Ammon's horn (tissue), 1 donor: ENCODE measurements at regions not wholly inside any gene's neighbourhood (a gene's known extent, or its start where the extent isn't known, plus 50 kb on each side); places are given as distances from the start of the nearest gene placed in this dataset.

Experiments used
- DNase-seq: peaks from one replicate; pipeline ENCODE4 v3.0.0-alpha.2; 2016; ENCODE audit warnings: low spot score

DNA sequence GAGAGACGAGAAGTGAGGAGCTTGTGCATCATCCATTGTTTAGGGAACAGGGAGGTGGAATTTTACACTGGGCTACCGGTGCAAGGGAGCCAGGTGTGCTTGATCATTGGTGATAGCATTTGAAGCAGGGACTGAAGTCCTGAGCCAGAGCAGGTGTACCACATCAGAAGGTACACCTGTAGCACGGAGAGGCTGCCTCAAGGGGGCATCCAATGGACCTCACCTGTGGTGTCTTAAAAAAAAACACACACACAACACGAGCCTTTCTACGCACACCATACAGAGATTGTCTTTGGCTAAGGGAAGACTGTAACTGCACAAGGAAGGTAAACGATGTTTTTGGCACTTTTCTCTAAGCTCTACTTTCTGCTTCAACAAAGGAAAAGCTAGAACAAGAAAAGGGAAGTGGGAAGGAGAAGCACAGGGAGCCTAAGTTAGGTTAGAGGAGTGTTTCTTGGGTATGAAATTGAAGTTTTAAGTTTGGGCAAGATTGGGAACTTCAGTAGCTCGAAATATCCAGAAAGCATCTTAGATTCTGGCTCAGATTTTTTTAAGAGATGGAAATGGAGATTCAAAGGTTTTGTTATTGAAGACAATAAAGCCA lies 334.3 kb upstream of the FBXO33 start:
- no peak for DNase-seq

DNA sequence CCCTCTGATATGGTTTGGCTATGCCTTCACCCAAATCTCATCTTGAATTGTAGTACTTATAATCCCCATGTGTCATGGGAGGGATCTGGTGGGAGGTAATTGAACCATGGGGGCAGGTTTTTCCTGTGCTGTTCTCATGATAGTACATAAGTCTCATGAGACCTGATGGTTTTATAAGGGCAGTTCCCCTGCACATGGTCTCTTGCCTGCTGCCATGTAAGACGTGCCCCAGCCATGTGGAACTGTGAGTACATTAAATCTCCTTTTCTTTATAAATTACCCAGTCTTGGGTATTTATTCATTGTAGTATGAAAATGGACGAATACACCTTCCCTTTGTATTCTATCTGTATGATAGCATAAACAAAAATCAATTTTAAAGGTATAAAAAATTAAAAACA lies 333.4 kb upstream of the FBXO33 start:
- DNase-seq, result no peak

GRCh38 chr14:39763402-39763890 lies 331.2 kb upstream of the FBXO33 start:
- no peak for DNase-seq

DNA sequence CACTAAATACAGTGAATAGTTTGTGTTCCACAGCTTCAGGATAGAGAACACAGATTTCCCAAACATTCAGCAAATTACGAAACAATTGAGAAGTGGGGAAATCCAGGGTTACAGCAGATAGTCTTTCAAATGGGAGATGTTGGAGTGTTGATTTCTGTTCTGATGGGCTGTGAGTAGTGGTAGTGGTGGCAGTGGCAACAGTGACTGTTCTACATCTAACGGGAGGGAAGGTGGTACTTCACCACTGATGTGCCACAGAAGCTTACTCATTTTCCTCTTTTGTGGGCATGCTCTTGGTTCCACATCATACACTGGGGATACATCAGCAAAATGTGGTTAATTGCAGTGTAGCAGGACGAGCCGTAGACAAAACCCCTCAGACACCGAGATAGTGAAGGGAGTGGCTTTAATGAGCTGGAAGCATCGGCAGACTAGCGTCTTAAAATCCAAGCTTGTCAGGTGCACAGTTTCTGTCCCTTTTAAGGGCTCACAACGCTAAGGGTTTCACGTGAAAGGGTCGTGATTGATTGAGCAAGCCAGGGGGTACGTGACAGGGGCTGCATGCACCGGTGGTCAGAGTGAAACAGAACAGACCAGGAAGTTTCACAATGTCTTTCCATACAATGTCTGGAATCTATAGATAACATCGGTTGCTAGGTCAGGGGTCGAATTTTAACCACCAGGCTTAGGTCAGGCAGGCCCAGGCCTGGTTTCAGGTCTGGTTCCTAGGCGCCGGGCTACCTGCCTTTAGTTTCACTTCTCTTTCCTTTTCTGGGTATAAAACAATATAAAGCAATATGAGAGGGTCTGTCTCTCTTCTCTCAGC lies 330.6 kb upstream of the FBXO33 start:
- DNase-seq, result peak; percentile 13

GRCh38 chr14:39755269-39755878 lies 323.1 kb upstream of the FBXO33 start:
- DNase-seq, result no peak

DNA sequence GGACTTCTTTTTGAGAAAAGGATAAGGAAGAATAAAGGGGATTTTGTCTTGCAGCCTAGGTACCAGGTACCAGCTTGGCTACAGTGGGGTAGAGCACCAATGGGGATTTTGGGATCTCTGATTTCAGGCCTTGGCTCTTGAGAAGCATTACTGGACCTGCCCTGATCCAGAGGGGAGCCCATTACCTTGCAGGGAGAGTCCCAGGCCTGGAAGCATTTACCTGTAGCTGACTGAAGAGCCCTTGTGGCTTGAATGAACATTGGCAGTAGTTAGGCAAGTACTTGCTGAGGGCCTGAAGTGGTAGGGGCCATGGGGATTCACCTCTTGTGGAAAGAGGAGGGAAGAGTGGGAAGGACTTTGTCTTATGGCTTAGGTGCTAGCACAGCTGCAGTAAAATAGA lies 308.2 kb upstream of the FBXO33 start:
- DNase-seq, result no peak

DNA sequence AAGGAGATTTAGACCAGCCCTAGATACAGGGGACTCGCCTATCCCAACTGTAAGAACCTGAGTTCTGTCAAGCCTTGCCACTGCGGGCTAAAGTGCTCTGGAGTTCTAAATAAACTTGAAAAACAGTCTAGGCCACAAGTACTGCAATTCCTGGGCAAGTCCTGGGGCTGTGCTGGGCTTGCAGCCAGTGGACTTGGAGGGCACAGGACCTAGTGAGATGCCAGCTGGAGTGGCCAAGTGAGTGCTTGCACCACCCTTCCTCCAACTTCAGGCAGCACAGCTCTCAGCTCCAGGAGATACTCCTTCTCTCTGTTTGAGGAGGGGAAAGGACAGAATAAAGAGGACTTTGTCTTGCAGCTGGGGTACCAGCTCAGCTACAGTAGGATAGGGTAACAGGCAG lies 307.6 kb upstream of the FBXO33 start:
- DNase-seq, result peak; percentile 78

GRCh38 chr14:39734306-39734705 lies 302.1 kb upstream of the FBXO33 start:
- no peak for DNase-seq

- DNase-seq, result no peak
These were observed 301.5 kb upstream of the FBXO33 start for GRCh38 chr14:39733741-39734140.

DNA sequence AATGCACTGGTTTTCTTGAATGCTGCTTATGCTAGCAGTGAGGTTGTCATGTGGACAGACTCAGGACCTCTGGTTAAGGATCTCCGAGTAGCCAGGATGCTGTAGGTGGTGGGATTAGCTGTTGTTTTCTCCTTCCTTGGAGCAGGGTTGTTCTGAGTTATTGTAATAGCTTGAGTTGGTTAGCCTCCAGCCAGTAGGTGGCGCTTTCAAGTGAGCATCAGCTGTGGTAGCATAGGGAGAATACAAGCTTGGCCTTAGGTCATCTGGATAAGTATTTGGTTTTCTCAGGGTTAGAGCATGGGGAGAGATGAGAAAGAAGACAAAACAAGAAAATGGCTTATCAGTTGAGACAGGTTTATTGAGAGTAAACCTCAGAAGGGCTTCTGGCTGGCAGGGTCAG lies 299.7 kb upstream of the FBXO33 start:
- no peak for DNase-seq

GRCh38 chr14:39726563-39726962 lies 294.3 kb upstream of the FBXO33 start:
- no peak for DNase-seq

GRCh38 chr14:39722547-39723273 lies 290.5 kb upstream of the FBXO33 start:
- DNase-seq, result no peak

DNA sequence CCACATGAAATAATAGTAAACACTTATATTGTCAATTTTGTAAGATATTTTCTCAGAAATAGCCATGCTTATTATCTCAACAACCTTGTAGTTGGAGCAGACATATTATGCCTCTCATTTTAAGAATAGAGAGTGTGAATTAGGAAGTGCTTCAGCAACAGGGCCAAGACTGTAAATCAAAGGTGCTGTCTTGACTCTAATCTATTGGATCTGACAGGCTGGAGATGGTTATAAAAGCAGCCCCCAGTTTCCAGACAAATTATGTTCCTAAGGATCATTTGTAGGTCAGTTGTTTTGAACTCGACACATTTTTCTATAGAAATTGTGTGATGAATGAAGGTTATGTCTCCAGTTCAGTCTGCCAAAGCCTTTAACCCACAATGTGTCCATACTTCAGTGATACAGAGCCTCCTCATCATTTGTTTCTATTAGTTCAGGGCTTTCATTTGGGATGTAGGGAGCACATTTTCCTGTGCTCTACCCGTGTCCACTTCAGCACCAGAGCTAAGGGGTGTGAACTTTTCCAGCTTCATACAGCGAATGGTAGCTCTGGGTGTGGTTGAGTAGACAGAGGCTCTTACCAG lies 284.8 kb upstream of the FBXO33 start:
- no peak for DNase-seq

DNA sequence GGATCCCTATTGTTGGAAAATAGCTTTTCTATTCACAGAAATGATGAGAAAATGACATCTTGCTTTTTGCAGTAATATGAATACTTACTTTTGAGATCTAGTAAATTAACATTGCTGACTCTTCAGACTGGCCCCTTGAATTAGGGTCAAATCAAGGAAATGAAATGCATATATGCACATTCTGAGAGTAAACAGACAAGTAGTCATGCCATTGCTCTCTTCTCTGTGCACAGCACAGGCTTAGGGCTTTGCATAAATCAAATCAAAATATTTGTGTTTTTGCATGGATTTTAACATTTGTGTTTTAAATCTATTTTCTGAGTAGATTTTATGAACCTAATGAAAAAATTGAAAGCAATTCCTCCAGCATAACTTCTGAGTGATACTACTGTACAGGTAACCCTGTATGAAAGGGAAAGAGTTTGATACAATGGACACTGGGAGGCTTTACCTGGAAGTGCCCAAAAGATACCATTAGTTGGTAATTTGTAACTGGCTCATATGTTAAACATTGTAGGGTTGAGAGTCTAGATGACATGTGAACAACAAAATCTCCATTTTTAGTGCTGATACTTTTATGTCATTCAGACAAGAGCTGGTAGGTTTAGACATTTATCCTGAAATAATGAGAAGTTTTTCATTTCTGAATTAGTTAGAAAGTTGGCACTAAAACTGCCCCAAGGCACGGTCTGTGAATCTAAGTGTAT lies 280.2 kb upstream of the FBXO33 start:
- DNase-seq, result no peak

DNA sequence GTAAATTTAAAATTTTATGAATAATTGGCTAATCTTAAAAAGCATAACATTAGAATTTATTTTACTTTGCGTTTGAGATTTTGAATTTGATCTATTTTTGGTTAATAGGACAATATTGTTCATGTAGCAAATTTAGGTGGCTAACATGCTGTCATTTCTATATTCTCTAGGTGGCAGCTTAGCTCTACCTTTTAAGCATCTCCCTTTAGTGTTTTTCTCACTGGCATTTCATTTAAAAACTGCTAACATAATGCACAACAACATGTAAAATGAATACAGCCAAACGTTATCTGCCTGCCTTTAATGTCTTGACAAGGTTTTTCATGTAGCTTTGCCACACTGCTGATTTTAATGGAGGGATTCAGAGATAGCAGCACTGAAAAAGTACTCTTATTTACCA lies 272.4 kb upstream of the FBXO33 start:
- DNase-seq, result peak; percentile 20

DNA sequence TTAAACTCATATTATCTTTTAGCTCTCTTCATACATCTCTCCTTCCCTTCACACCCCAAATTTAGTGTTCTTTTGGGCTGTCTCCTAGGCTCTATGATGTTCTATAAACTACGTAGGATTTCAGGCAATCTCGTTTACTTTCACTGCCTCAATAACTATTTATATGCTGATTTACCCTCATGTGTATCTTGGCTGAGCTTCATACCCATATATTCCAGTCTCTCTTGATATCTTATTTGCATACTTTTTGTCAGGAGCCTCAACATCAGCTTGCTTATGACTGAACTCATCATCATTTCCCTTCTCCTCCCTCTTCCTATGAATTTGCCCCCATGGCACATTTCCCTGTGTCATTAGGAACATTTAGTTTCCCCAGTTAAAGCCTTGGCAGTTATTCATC lies 262.1 kb upstream of the FBXO33 start:
- DNase-seq, result no peak

GRCh38 chr14:39683691-39684260 lies 251.5 kb upstream of the FBXO33 start:
- DNase-seq, result no peak

DNA sequence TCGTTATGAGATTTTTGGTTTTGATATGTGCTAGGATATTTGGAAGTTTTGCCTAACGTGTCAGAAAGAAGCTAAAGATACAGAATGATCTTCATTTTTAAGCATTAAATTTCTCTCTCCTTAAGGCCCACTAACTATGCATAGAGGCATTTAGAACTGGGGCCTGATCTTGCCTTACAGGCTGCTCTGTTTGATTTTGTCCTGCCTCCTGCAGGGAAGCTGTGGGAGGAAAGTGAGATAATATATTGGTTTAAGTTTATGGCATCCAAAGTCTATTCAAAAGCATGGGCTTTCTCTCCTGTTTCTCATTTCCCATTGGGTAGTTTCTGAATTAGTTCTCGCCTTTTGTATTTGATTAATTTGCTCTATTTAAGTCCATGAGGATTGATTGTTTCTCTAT lies 250.3 kb upstream of the FBXO33 start:
- DNase-seq, result no peak

GRCh38 chr14:39681782-39682399 lies 249.7 kb upstream of the FBXO33 start:
- no peak for DNase-seq

DNA sequence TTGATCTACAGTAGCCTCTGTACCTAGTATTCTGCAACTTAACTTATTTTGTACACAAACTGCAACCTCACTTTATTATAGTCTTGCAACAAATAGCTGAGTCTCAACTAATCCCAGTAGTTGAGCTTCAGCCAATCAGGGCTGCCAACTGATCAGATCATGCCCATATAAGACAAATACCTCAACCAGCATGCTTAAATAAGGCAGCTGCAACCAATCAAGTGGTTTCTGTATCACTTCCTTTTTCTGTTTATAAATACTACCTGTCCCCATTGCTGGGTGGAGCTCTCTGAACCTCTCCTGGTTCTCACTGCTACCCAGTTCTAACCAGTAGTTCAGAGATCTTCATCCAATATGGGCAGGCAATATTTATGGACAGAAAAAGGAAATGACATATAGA lies 248.5 kb upstream of the FBXO33 start:
- DNase-seq, result no peak

DNA sequence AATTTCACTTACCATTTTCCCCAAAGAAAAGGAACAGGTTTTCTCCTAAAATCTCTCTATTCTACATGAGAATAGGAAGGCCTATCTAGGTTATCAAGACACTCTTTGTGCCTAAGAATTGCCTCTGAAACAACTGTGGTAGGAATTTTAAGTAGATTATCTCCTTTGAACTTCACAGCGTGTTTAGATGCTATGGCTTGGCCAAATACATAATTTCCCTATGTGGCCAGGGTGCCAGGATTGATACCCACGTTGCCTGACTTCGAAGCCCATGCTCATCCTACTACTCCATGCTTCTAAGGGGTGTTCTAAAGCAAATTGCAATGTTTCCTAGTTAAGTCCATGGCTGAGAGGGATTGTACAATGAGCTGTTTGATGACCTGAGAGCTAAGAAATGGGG lies 241.5 kb upstream of the FBXO33 start:
- DNase-seq, result no peak
